RCC 7860 (cell line): ENCODE measurements at regions not wholly inside any gene's neighbourhood (a gene's known extent, or its start where the extent isn't known, plus 50 kb on each side); places are given as distances from the start of the nearest gene placed in this dataset.
A peak's percentile ranks its signal among the peaks of the same experiment; 100 is the strongest.
"Not testable (repeated sequence)": the region's sequence is repeated elsewhere in the genome, so short reads cannot be mapped to it uniquely, and the experiment has no call there.

Experiments
- DNase-seq: peaks from one replicate; pipeline ENCODE4 v3.0.0-alpha.2; 2015; ENCODE audit warnings: low spot score
- FAIRE-seq: peaks from 2 replicates; lab custom pipeline; 2012; peaks lifted over from hg19 to GRCh38; lab: Jason Lieb, UNC

- FAIRE-seq (no peak), DNase-seq (no peak)
Observed at GRCh38 chr5:142542078-142542477, 143.8 kb downstream of the FGF1 start.

DNA sequence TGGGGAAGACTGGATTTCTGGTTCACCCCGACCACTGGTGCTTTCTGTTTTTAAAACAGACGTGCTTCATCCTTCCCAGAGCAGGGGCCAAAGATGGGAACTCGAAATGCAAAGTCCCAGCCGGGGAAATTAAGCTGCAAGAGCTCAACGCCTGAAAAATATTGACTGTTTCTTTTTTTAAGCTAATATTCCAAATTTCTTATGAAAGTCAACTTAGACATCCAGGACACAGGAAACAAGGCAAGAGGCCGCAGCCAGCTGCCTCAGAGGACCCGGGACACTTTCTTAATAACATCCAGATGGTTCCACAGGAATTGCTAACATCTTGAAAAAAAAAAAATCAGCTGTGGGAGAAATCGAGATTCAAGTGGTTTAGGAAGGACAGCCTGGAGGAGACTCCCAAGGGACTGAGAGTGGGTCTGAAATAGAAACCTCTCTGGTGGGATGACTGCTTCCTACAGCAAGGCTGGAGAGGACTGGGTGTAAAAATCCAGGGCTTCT is 144.9 kb downstream of the FGF1 start:
- no peak for FAIRE-seq
- DNase-seq: no peak

GRCh38 chr5:142539154-142539740 is 146.6 kb downstream of the FGF1 start:
- no peak for DNase-seq

GRCh38 chr5:142537938-142538337 is 148.0 kb downstream of the FGF1 start:
- FAIRE-seq (no peak), DNase-seq (no peak)

More at GRCh38 chr5:142539154-142539740, 146.6 kb downstream of the FGF1 start:
- no peak for FAIRE-seq

GRCh38 chr5:142532781-142533176 is 153.1 kb downstream of the FGF1 start:
- DNase-seq (no peak), FAIRE-seq (no peak)

GRCh38 chr5:142531977-142532780 is 153.7 kb downstream of the FGF1 start:
- no peak for FAIRE-seq
- DNase-seq: no peak

DNA sequence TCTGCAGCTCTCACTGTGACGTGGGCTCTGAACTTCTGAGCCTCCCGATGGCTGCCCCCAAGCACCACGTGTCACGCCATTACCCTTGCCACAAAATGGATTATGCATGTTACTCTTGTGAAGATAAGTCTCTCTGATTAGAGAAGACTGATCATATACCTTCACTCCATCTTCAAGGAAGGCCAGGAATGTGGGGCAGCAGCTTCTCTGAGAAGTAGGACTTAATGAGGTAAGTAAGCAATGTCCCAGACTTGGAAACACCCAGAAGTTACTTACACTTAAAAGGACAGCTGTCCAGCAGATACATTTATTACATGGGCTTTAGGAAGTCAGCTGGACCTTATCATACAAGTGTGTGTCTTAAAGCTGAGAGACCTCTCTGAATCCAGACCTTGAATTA is 155.0 kb downstream of the FGF1 start:
- DNase-seq: no peak
- no peak for FAIRE-seq

- FAIRE-seq (no peak), DNase-seq (peak; percentile 47)
Observed at GRCh38 chr5:142529626-142530278, 156.1 kb downstream of the FGF1 start.

GRCh38 chr5:142527664-142528295 is 158.1 kb downstream of the FGF1 start:
- no peak for FAIRE-seq
- no peak for DNase-seq

DNA sequence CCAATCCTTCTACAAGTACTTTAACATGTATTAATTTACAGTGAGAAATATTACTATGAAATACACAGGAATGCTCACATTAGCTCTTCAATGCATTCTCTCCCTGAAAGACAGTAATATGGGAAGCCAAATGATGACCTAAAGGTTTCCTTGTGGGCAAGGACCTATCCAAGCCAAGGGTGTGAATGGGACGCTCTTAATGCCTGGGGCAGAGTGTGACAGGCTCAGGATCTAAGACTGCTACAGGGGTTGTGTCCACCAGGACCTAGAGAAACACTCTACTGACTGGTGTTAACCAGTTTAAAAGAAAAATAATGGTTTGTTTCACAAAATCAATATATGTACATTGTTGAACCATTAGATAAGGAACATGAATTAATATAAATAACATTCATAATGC is 158.7 kb downstream of the FGF1 start:
- DNase-seq: no peak
- FAIRE-seq: no peak

DNA sequence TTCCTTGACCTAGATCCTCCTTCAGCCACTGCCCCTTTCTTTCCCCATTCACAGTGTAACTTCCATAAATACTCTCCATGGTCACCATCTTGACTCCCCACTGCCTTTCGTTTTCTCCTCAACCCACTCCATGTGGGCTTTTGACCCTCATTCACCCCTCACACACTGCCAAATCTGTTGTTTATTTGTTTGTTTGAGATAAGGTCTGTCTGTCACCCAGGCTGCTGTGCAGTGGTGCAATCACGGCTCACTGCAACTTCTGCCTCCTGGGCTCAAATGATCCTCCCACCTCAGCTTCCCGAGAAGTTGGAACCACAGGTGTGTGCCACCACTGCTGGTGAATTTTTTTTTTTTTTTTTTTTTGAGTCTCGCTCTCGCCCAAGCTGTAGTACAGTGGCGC is 162.9 kb downstream of the FGF1 start:
- FAIRE-seq (no peak), DNase-seq (no peak)

DNA sequence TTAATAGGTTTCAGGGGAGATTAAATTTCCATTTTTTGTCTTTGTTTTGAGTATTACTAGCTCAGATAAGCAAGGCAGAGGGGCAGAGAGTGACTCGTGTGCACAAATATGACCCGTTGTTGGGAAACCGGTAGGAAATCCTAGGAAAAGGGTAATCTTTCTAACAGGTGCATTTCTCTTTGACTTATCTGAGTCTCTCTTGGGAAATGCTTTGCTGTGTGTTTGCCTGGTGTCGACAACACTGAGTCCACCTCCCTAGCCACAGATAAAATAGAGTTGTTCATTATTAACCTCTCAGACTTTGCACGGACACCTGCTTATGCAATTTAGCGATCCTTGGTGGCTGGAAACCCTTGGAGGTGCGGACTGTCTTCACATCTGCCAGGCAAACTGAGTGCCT is 164.2 kb downstream of the FGF1 start:
- DNase-seq (no peak), FAIRE-seq (no peak)

DNA sequence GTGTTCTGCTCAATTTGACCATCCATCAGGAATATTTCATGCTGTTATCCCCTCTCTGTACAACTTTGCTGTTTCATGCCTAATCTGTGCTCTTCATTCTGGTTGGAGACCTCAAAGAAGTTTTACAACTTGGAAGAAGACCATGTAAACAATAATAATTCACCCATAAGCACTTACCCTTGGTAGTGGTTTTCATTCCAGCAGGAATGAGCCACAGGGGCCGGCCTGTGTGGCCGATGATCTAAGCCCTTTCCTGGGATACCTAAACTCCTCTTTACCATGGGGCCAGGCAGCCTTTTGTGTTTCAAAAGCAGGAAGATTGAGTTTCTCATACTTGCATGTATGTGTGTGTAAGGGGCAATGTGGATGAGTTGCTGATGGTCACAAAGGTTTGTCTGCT is 165.0 kb downstream of the FGF1 start:
- DNase-seq: no peak
- FAIRE-seq: no peak

- not testable (repeated sequence) for FAIRE-seq, DNase-seq
Observed at GRCh38 chr5:142519913-142520312, 166.0 kb downstream of the FGF1 start.

DNA sequence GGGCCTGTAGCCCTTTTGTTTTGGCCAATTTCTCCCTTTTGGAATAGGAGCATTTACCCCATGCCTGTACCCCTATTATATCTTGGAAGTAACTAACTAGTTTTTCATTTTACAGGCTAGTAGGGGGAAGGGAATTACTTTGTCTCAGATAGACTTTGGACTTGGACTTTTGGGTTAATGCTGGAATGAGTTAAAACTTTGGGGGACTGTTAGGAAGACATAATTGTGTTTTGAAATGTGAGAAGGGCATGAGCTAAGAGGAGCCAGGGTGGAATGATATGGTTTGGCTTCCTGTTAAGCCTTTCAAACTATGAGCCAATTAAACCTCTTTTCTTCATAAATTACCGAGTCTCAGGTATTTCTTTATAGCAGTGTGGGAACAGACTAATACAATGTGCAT is 168.1 kb downstream of the FGF1 start:
- DNase-seq: no peak
- no peak for FAIRE-seq

GRCh38 chr5:142516732-142517131 is 169.2 kb downstream of the FGF1 start:
- FAIRE-seq (no peak), DNase-seq (no peak)

- FAIRE-seq: no peak
- no peak for DNase-seq
Observed at GRCh38 chr5:142515036-142515435, 170.9 kb downstream of the FGF1 start.

- FAIRE-seq (no peak), DNase-seq (no peak)
Observed at GRCh38 chr5:142514196-142514595, 171.7 kb downstream of the FGF1 start.

DNA sequence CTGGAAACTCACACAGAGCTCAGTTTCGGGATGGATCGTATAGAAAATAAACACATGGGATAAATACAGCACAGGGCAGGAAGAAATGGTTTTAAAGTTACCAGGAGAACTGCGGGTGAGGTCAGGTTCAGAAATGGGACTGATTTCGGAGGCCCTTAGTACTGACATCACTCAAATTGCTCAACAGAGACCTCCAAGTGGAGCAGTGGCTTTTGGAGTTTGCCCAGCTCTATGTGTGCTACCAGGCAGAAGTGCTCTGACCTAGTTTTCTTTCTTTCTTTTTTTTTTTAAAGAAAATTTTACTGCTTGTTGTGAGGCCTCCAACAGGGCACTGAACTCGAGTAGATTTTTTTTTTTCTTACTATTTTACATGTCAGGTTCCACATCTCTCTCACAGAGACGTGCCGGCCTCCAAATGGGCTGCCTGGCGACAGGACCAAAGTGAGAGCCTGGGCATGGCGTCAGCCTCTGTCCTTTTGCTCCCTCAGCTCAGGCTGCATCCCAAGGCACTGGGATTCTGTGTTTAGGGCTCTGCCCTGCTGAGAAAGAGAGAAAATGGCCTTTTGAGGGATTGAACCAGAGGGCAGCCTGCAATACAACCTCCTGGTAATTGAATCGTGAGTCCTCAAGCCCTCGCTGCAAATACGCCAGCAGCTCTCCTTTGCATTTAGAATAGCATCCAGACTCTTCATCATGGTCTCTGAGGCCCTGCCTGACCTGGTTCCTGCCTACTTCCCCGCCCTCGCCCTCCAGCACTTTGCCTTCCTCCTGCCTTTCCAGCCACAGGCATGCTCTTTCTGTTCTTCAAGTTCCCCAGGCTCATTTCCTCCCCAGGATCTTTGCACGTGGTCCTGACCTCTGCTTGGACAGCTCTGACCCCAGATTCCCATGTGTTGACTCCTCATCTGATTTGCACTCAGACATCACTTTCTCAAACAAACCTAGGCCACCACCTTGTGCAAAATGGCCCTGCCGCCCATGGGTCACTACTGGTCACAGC is 173.5 kb downstream of the FGF1 start:
- peak; percentile 67 for FAIRE-seq
- DNase-seq: peak; percentile 71

DNA sequence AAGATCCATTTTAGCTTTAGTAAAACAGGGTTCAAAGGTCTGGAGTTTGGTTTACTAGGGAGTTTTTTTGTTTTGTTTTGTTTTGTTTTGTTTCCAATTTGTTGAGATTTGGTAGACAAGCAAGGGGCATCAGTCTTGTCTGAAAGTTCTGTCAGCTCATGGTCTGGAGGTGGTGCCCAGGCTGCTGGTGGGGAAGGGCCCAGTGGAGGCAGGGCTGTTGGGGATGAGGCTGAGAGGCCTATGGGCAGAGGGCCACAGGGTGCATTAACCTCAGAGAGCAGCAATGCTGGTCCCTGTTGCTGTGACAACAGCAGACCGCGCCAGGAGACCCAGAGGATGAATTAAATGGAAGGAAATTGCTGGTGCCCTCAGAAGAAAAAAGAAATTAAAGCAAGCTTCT is 174.5 kb downstream of the FGF1 start:
- no peak for FAIRE-seq
- no peak for DNase-seq
